ENCODE measurements at regions not wholly inside any gene's neighbourhood (a gene's known extent, or its start where the extent isn't known, plus 50 kb on each side); places are given as distances from the start of the nearest gene placed in this dataset.

- no peaks in the 10 kb centered on the region for H4K20me1 ChIP-seq (ENCODE audit: insufficient read depth, low read length)
- no peaks in the 10 kb centered on the region for H3K9me3 ChIP-seq (replicated peaks in 1 of 2; ENCODE audit: control insufficient read depth in 1 of 2, insufficient read depth in 1 of 2, low read length in 2 of 2)
- TF ChIP-seq, protein P1, sequence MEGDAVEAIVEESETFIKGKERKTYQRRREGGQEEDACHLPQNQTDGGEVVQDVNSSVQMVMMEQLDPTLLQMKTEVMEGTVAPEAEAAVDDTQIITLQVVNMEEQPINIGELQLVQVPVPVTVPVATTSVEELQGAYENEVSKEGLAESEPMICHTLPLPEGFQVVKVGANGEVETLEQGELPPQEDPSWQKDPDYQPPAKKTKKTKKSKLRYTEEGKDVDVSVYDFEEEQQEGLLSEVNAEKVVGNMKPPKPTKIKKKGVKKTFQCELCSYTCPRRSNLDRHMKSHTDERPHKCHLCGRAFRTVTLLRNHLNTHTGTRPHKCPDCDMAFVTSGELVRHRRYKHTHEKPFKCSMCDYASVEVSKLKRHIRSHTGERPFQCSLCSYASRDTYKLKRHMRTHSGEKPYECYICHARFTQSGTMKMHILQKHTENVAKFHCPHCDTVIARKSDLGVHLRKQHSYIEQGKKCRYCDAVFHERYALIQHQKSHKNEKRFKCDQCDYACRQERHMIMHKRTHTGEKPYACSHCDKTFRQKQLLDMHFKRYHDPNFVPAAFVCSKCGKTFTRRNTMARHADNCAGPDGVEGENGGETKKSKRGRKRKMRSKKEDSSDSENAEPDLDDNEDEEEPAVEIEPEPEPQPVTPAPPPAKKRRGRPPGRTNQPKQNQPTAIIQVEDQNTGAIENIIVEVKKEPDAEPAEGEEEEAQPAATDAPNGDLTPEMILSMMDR (IDR thresholded peaks at IDR 0.05), result no peak
- no peak for DNase-seq
- H3K79me2 ChIP-seq (ENCODE audit: insufficient read depth, low read length), result no peaks in the 10 kb centered on the region
- no peaks in the 10 kb centered on the region for H3K4me1 ChIP-seq (ENCODE audit: control insufficient read depth in 1 of 2, insufficient read depth in 2 of 2, low read length in 2 of 2)
- H2AFZ ChIP-seq (ENCODE audit: insufficient read depth, low read depth, low read length, poor library complexity, severe bottlenecking), result no peak overlapping the region
- peaks cover 0 to 4% (median 1%) of the 10 kb centered on the region in 7 donors for H3K9me3 Mint-ChIP-seq
- no peak overlapping the region for H3K4me3 Mint-ChIP-seq
- H3K27me3 Mint-ChIP-seq (ENCODE audit: low read depth in 3 of 3), result no peaks in the 10 kb centered on the region
- intact Hi-C loops (cut with micrococcal nuclease), result no loop called here
- H3K27me3 ChIP-seq (ENCODE audit: control insufficient read depth in 2 of 2, insufficient read depth in 2 of 2, low read length in 2 of 2), result no peaks in the 10 kb centered on the region
- H3K9ac ChIP-seq (ENCODE audit: insufficient read depth, low read length, poor library complexity, severe bottlenecking), result no peak overlapping the region
- H3K36me3 ChIP-seq (replicated peaks in 1 of 2; ENCODE audit: control insufficient read depth in 1 of 2, insufficient read depth in 2 of 2, low read length in 2 of 2), result no peaks in the 10 kb centered on the region
- WGBS (ENCODE audit: insufficient coverage), result no CpG with 5 or more reads among the region's 3 CpGs
- no peak overlapping the region for H3K4me3 ChIP-seq (replicated peaks in 1 of 3; ENCODE audit: low read depth in 2 of 3, low read length in 3 of 3)
- H3K4me2 ChIP-seq (replicated peaks; ENCODE audit: extremely low read depth, low read length, poor library complexity, severe bottlenecking), result no peak overlapping the region
- H3K27ac Mint-ChIP-seq, result no peak overlapping the region
- no peaks in the 10 kb centered on the region for H3K36me3 Mint-ChIP-seq
- H3K27ac ChIP-seq (ENCODE audit: low read depth in 1 of 2, low read length in 2 of 2), result no peak overlapping the region
- H3K4me1 Mint-ChIP-seq, result no peaks in the 10 kb centered on the region
Measured at GRCh38 chr13:72129117-72129516, 262.1 kb upstream of the DACH1 start.

DNA sequence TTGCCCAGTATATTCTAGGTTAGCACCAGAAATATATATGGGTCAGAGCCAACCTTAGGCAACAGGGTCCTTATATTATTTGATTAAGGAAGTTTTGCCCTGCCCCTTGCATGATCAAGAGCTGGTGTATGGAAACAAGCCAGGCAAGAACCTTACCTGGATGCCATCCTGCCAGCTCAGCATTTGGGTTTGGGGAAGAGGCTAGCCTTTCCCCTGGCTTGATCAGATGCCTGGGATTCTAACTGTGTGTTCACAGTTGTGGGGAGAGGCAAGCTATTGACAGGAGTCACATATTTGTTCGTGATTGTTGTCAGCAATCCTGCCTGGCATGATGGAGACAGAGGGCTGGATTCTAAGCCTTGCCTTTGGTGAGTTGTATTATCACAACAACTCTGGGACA lies 260.0 kb upstream of the DACH1 start:
- H3K9me3 Mint-ChIP-seq, result peaks cover 0 to 4% (median 2%) of the 10 kb centered on the region in 7 donors

More for the DNA sequence above, 260.0 kb upstream of the DACH1 start:
- Histone ChIP-seq H3K9ac (ENCODE audit: insufficient read depth, low read length, poor library complexity, severe bottlenecking) (no peak overlapping the region), H3K36me3 (replicated peaks in 1 of 2; ENCODE audit: control insufficient read depth in 1 of 2, insufficient read depth in 2 of 2, low read length in 2 of 2) (no peaks in the 10 kb centered on the region), H2AFZ (ENCODE audit: insufficient read depth, low read depth, low read length, poor library complexity, severe bottlenecking) (no peak overlapping the region), H3K79me2 (ENCODE audit: insufficient read depth, low read length) (no peaks in the 10 kb centered on the region), H3K4me3 (replicated peaks in 1 of 3; ENCODE audit: low read depth in 2 of 3, low read length in 3 of 3) (no peak overlapping the region), H3K27me3 (ENCODE audit: control insufficient read depth in 2 of 2, insufficient read depth in 2 of 2, low read length in 2 of 2) (no peaks in the 10 kb centered on the region), H4K20me1 (ENCODE audit: insufficient read depth, low read length) (no peaks in the 10 kb centered on the region), H3K4me1 (ENCODE audit: control insufficient read depth in 1 of 2, insufficient read depth in 2 of 2, low read length in 2 of 2) (no peaks in the 10 kb centered on the region), H3K4me2 (replicated peaks; ENCODE audit: extremely low read depth, low read length, poor library complexity, severe bottlenecking) (no peak overlapping the region), H3K9me3 (replicated peaks in 1 of 2; ENCODE audit: control insufficient read depth in 1 of 2, insufficient read depth in 1 of 2, low read length in 2 of 2) (no peaks in the 10 kb centered on the region), H3K27ac (ENCODE audit: low read depth in 1 of 2, low read length in 2 of 2) (no peak overlapping the region)
- intact Hi-C loops (cut with micrococcal nuclease), result no loop called here
- Mint-ChIP-seq H3K4me3 (no peak overlapping the region), H3K4me1 (no peaks in the 10 kb centered on the region), H3K27me3 (ENCODE audit: low read depth in 3 of 3) (no peaks in the 10 kb centered on the region), H3K27ac (no peak overlapping the region), H3K36me3 (no peaks in the 10 kb centered on the region)
- WGBS (ENCODE audit: insufficient coverage), result no CpG with 5 or more reads among the region's 1 CpG
- no peak for DNase-seq
- TF ChIP-seq, protein P1 (IDR thresholded peaks at IDR 0.05), result no peak

Data from CD14-positive monocyte (primary cell).